Esophagus squamous epithelium (tissue), 5 donors: ENCODE measurements at regions not wholly inside any gene's neighbourhood (a gene's known extent, or its start where the extent isn't known, plus 50 kb on each side); places are given as distances from the start of the nearest gene placed in this dataset.

Experiments used
- DNase-seq: peaks from one replicate; lab custom pipeline; 2025; lab: John Stamatoyannopoulos, UW
- H3K27ac ChIP-seq, 4 donors: fragments of 200-600 bp; sonication (generic); one replicate each; pipeline ENCODE4 v1.5.1; 2016 to 2019; ENCODE audit warnings: mild to moderate bottlenecking in 1 of 4
- H3K27me3 ChIP-seq, 4 donors: fragments of 200-600 bp; sonication (generic); 1 replicate in 3 of 4; 2 replicates in 1 of 4; pipeline versions ENCODE4 v1.5.1 to v1.6.0; 2017 to 2021; ENCODE audit warnings: antibody characterized with exemption in 1 of 4
- H3K36me3 ChIP-seq, 3 donors: fragments of 200-600 bp; sonication (generic); one replicate each; pipeline ENCODE4 v1.5.1; 2016 to 2019
- H3K4me1 ChIP-seq, 3 donors: fragments of 200-600 bp; sonication (generic); one replicate each; pipeline ENCODE4 v1.5.1; 2017 to 2019
- H3K4me3 ChIP-seq, 4 donors: fragments of 200-600 bp; sonication (generic); 1 replicate in 3 of 4; 2 replicates in 1 of 4; pipeline ENCODE4 v1.5.1; 2016 to 2019; ENCODE audit warnings: mild to moderate bottlenecking in 2 of 4, moderate library complexity in 1 of 4
- H3K9me3 ChIP-seq, 3 donors: fragments of 200-600 bp; sonication (generic); one replicate each; pipeline ENCODE4 v1.5.1; 2016 to 2019
- CTCF ChIP-seq, 6 experiments: fragments of 450-650 bp in 4 of 6; fragments of 200-600 bp in 2 of 6; sonication (generic) in 2 of 6; IDR thresholded peaks; one replicate each; pipeline ENCODE4 v1.5.1; 2016 to 2019; ENCODE audit warnings: antibody characterized with exemption in 6 of 6, mild to moderate bottlenecking in 4 of 6, moderate library complexity in 4 of 6
- POLR2A ChIP-seq, 4 donors: fragments of 450-650 bp; IDR thresholded peaks; one replicate each; pipeline ENCODE4 v1.6.1; 2017; ENCODE audit warnings: antibody characterized with exemption in 4 of 4, mild to moderate bottlenecking in 4 of 4, moderate library complexity in 3 of 4
- WGBS, 2 donors: methylation state at CpG; one replicate each; pipeline ENCODE4 v1.1.5; 2018; 5-methylcytosine and 5-hydroxymethylcytosine counted together
- intact Hi-C: fragments of 100-400 bp; cut with DNase I; formaldehyde crosslinking; loops from one replicate; pipeline ENCODE4 v1.15.0; 2022
- donor health status: DM: yes; HTN: yes; CAD: no.

- TF ChIP-seq POLR2A (IDR thresholded peaks at IDR 0.05) (no peak), CTCF (IDR thresholded peaks at IDR 0.05) (no peak)
- 38 to 42% methylated on average over 2 of the region's 2 CpGs for WGBS, 2 donors
Measured at GRCh38 chr4:187289371-187289770, 565.7 kb upstream of the FAT1 start.

GRCh38 chr4:187294861-187295260, 571.2 kb upstream of the FAT1 start:
- no peak for TF ChIP-seq CTCF (IDR thresholded peaks at IDR 0.05)
- Histone ChIP-seq H3K36me3 (no peaks in the 10 kb centered on the region), H3K4me3 (no peak overlapping the region), H3K27ac (no peak overlapping the region), H3K27me3 (no peaks in the 10 kb centered on the region), H3K4me1 (no peaks in the 10 kb centered on the region), H3K9me3 (peaks cover 0 to 6% (median 0%) of the 10 kb centered on the region in 3 donors)
- WGBS, 2 donors, result 30 to 36% methylated on average over 3 of the region's 3 CpGs
- no peak for DNase-seq
- intact Hi-C loops, result no loop called here

More at GRCh38 chr4:187289371-187289770, 565.7 kb upstream of the FAT1 start:
- H3K27ac ChIP-seq, result no peak overlapping the region
- H3K27me3 ChIP-seq, result no peaks in the 10 kb centered on the region
- H3K9me3 ChIP-seq, result no peaks in the 10 kb centered on the region
- no peak overlapping the region for H3K4me3 ChIP-seq
- H3K4me1 ChIP-seq, result no peaks in the 10 kb centered on the region
- no peak for DNase-seq
- H3K36me3 ChIP-seq, result no peaks in the 10 kb centered on the region
- intact Hi-C loops, result no loop called here

- Histone ChIP-seq H3K4me1 (no peaks in the 10 kb centered on the region), H3K9me3 (no peaks in the 10 kb centered on the region), H3K4me3 (no peak overlapping the region), H3K27ac (no peak overlapping the region), H3K27me3 (no peaks in the 10 kb centered on the region), H3K36me3 (no peaks in the 10 kb centered on the region)
- 91 to 94% methylated on average over 12 to 15 of the region's 16 CpGs for WGBS, 2 donors
- no peak for DNase-seq
- no peak for TF ChIP-seq CTCF (IDR thresholded peaks at IDR 0.05)
- TF ChIP-seq POLR2A (IDR thresholded peaks at IDR 0.05), result no peak
- intact Hi-C loops, result no loop called here
Measured at GRCh38 chr4:187301923-187302322, 578.3 kb upstream of the FAT1 start.

GRCh38 chr4:187302457-187303150, 578.9 kb upstream of the FAT1 start:
- H3K4me1 ChIP-seq, result no peaks in the 10 kb centered on the region
- TF ChIP-seq CTCF (IDR thresholded peaks at IDR 0.05) (no peak), POLR2A (IDR thresholded peaks at IDR 0.05) (no peak)
- WGBS, 2 donors, result 51 to 52% methylated on average over 6 of the region's 6 CpGs
- H3K9me3 ChIP-seq, result no peaks in the 10 kb centered on the region
- H3K27me3 ChIP-seq, result no peaks in the 10 kb centered on the region
- no peak overlapping the region for H3K4me3 ChIP-seq
- no peak overlapping the region for H3K27ac ChIP-seq
- no peaks in the 10 kb centered on the region for H3K36me3 ChIP-seq
- DNase-seq, result no peak
- intact Hi-C loops, result no loop called here

- 86 to 88% methylated on average over 11 of the region's 11 CpGs for WGBS, 2 donors
- Histone ChIP-seq H3K27me3 (no peaks in the 10 kb centered on the region), H3K27ac (no peak overlapping the region), H3K4me3 (no peak overlapping the region), H3K9me3 (no peaks in the 10 kb centered on the region), H3K36me3 (no peaks in the 10 kb centered on the region), H3K4me1 (no peaks in the 10 kb centered on the region)
- intact Hi-C loops, result no loop called here
- TF ChIP-seq CTCF (IDR thresholded peaks at IDR 0.05), result no peak
- no peak for TF ChIP-seq POLR2A (IDR thresholded peaks at IDR 0.05)
- DNase-seq, result no peak
Measured at GRCh38 chr4:187304133-187304532, 580.5 kb upstream of the FAT1 start.
